Trophoblast cell (in vitro differentiated cells and primary cell): ENCODE measurements at regions not wholly inside any gene's neighbourhood (a gene's known extent, or its start where the extent isn't known, plus 50 kb on each side); places are given as distances from the start of the nearest gene placed in this dataset.

Experiments used
- DNase-seq, 2 donors: peaks; one replicate each; pipeline ENCODE4 v3.0.0-alpha.2; 2016
- H2AFZ ChIP-seq: 2 replicates; pipeline ENCODE4 v1.6.1; 2013; ENCODE audit warnings: low read length, moderate library complexity, mild to moderate bottlenecking; ENCODE audit not compliant: insufficient read depth, poor library complexity
- H2AK5ac ChIP-seq: 2 replicates; pipeline ENCODE4 v1.6.1; 2013; ENCODE audit warnings: mild to moderate bottlenecking, low read length
- H2BK120ac ChIP-seq: 2 replicates; pipeline ENCODE4 v1.6.1; 2013; ENCODE audit warnings: low read length, mild to moderate bottlenecking, moderate library complexity; ENCODE audit not compliant: insufficient read depth, poor library complexity
- H2BK12ac ChIP-seq: 2 replicates; pipeline ENCODE4 v1.6.1; 2013; ENCODE audit warnings: mild to moderate bottlenecking, low read length, moderate library complexity
- H2BK5ac ChIP-seq: 2 replicates; pipeline ENCODE4 v1.6.1; 2013; ENCODE audit warnings: low read length, low read depth, moderate library complexity, mild to moderate bottlenecking; ENCODE audit not compliant: poor library complexity
- H3K14ac ChIP-seq: 2 replicates; pipeline ENCODE4 v1.6.1; 2013; ENCODE audit warnings: mild to moderate bottlenecking, low read length
- H3K18ac ChIP-seq: 2 replicates; pipeline ENCODE4 v1.6.1; 2013; ENCODE audit warnings: mild to moderate bottlenecking, low read length
- H3K23ac ChIP-seq: 2 replicates; pipeline ENCODE4 v1.6.1; 2013; ENCODE audit warnings: low read length
- H3K27ac ChIP-seq: 2 replicates; pipeline ENCODE4 v1.5.1; 2013; ENCODE audit warnings: low read depth, mild to moderate bottlenecking, inconsistent platforms, low read length, moderate library complexity
- H3K27me3 ChIP-seq: 2 replicates; pipeline ENCODE4 v1.6.1; 2013; ENCODE audit warnings: inconsistent platforms, mild to moderate bottlenecking, low read length, moderate library complexity; ENCODE audit not compliant: insufficient read depth
- H3K36me3 ChIP-seq, 2 experiments: 1 replicate in 1 of 2; 2 replicates in 1 of 2; pipeline ENCODE4 v1.6.1; 2013; ENCODE audit warnings: low read length in 2 of 2, mild to moderate bottlenecking in 2 of 2, moderate library complexity in 1 of 2; ENCODE audit not compliant: insufficient read depth in 2 of 2, control insufficient read depth in 1 of 2
- H3K4ac ChIP-seq: 2 replicates; pipeline ENCODE4 v1.6.1; 2013; ENCODE audit warnings: low read depth, mild to moderate bottlenecking, low read length, moderate library complexity
- H3K4me1 ChIP-seq, 2 experiments: 1 replicate in 1 of 2; 2 replicates in 1 of 2; pipeline ENCODE4 v1.6.1; 2013; ENCODE audit warnings: low read length in 2 of 2, mild to moderate bottlenecking in 2 of 2, moderate library complexity in 1 of 2; ENCODE audit not compliant: insufficient read depth in 2 of 2, control insufficient read depth in 1 of 2
- H3K4me2 ChIP-seq: 2 replicates; pipeline ENCODE4 v1.6.1; 2013; ENCODE audit warnings: inconsistent platforms, mild to moderate bottlenecking, low read length, moderate library complexity
- H3K4me3 ChIP-seq: 2 replicates; pipeline ENCODE4 v1.5.1; 2013; ENCODE audit warnings: mild to moderate bottlenecking, low read depth, low read length, inconsistent platforms
- H3K79me1 ChIP-seq: one replicate; pipeline ENCODE4 v1.6.1; 2013; ENCODE audit warnings: low read length
- H3K79me2 ChIP-seq: 2 replicates; pipeline ENCODE4 v1.6.1; 2013; ENCODE audit warnings: low read length, mild to moderate bottlenecking; ENCODE audit not compliant: control insufficient read depth, insufficient read depth, poor library complexity
- H3K9ac ChIP-seq: 2 replicates; pipeline ENCODE4 v1.6.1; 2013; ENCODE audit warnings: mild to moderate bottlenecking, low read length
- H3K9me3 ChIP-seq: 2 replicates; pipeline ENCODE4 v1.6.1; 2013; ENCODE audit warnings: low read depth, mild to moderate bottlenecking, control low read depth, inconsistent platforms, low read length; ENCODE audit not compliant: insufficient read depth
- H4K12ac ChIP-seq: 2 replicates; pipeline ENCODE4 v1.6.1; 2013; ENCODE audit warnings: low read depth, mild to moderate bottlenecking, low read length, moderate library complexity
- H4K8ac ChIP-seq: 2 replicates; pipeline ENCODE4 v1.6.1; 2013; ENCODE audit warnings: low read depth, mild to moderate bottlenecking, low read length, moderate library complexity
- H4K91ac ChIP-seq: one replicate; pipeline ENCODE4 v1.6.1; 2013; ENCODE audit warnings: low read depth, mild to moderate bottlenecking, low read length, moderate library complexity
- WGBS: extraction: QIAGEN DNeasy Blood & Tissue Kit; methylation state at CpG from one replicate; pipeline ENCODE4 v1.1.7; 2013; ENCODE audit warnings: missing lambda C conversion rate; ENCODE audit not compliant: insufficient read length, insufficient coverage; ENCODE audit errors: extremely low coverage; 5-methylcytosine and 5-hydroxymethylcytosine counted together

DNA sequence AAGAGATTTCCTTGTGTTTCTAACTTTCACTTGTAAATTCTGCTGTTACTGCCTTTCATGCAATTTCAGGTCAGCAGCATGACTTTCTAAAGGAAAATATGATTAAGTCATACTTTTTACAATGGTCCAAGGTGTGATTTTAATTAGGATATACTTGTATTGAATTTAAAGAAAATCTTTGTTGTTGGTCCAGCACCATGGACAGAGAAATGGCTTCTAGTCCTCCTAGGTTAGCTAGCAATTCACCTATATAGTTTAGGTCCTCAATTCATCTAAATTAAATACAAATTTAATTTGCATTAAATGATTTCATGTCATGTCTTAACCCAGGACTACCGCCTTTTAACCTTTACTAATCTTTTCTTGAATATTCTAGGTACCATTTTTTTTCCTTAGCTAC, 304.9 kb upstream of the RPS6KA3 start:
- H2BK12ac ChIP-seq: no peak overlapping the region
- H2BK5ac ChIP-seq: no peak overlapping the region
- no CpG with 5 or more reads among the region's 1 CpG for WGBS
- no peak overlapping the region for H3K18ac ChIP-seq
- no peak overlapping the region for H3K4ac ChIP-seq
- H4K91ac ChIP-seq: no peak overlapping the region
- no peak overlapping the region for H3K14ac ChIP-seq
- H3K36me3 ChIP-seq: no peaks in the 10 kb centered on the region
- H2AK5ac ChIP-seq: no peak overlapping the region
- no peaks in the 10 kb centered on the region for H3K27me3 ChIP-seq
- no peak overlapping the region for H4K8ac ChIP-seq
- peak in 1 of 2 donors; percentile 16 for DNase-seq
- no peak overlapping the region for H3K27ac ChIP-seq
- H3K9ac ChIP-seq: no peak overlapping the region
- no peaks in the 10 kb centered on the region for H3K9me3 ChIP-seq
- H3K4me3 ChIP-seq: no peak overlapping the region
- no peak overlapping the region for H3K4me2 ChIP-seq
- no peak overlapping the region for H2AFZ ChIP-seq
- no peaks in the 10 kb centered on the region for H3K79me1 ChIP-seq
- no peak overlapping the region for H3K23ac ChIP-seq
- no peak overlapping the region for H4K12ac ChIP-seq
- H3K79me2 ChIP-seq: no peaks in the 10 kb centered on the region
- H3K4me1 ChIP-seq: no peaks in the 10 kb centered on the region
- H2BK120ac ChIP-seq: no peak overlapping the region

DNA sequence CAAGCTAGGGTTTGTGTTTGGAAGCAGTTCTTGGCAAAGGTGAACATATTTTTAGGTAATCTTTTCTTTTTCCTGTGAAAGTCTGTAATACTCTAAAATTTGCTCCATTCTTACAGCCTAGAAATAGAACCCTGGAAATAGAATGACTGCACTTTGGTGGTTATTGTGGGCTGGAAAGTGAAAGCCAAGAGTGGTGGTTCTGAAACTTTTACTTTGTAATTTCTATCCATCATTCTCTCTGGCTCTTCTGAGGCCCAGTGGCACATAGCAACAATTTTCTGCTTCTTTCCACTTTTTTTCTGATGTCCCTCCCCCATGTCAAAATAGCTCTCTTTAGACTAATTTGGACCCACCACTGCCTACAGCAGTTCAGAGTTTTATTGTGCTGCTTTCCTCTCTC, 300.4 kb upstream of the RPS6KA3 start:
- Histone ChIP-seq H4K91ac (no peak overlapping the region), H3K9ac (no peak overlapping the region), H3K4me2 (no peak overlapping the region), H4K8ac (no peak overlapping the region), H3K4me3 (no peak overlapping the region), H2AK5ac (no peak overlapping the region), H4K12ac (no peak overlapping the region), H3K79me1 (no peaks in the 10 kb centered on the region), H3K27me3 (no peaks in the 10 kb centered on the region), H3K4me1 (no peaks in the 10 kb centered on the region), H2BK5ac (no peak overlapping the region), H2BK12ac (no peak overlapping the region), H3K9me3 (no peaks in the 10 kb centered on the region), H3K4ac (no peak overlapping the region), H3K36me3 (no peaks in the 10 kb centered on the region), H3K27ac (no peak overlapping the region), H3K79me2 (no peaks in the 10 kb centered on the region), H3K23ac (no peak overlapping the region), H3K14ac (no peak overlapping the region), H2AFZ (no peak overlapping the region), H2BK120ac (no peak overlapping the region), H3K18ac (no peak overlapping the region)
- DNase-seq: no peak

DNA sequence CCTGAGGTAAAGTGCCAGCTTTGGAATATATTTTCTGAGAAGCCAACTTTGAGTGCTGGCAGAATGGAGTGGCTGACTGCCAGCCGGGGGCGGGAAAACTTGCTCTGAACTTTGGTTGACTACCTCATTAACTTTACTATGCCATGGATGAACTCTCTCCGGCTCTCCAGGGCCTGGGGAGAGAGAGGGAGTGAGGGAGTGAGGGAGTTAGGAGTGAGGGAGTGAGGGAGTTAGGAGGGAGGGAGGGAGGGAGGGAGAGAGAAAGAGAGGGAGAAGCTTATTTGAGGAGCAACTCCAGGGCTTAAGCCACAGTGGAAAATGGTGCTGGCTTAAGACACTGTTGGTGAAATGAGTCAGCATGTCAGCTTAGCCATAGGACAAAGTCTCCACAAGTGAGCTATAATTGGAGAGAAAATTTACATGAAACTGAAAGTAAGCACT, 280.9 kb upstream of the RPS6KA3 start:
- WGBS: no CpG with 5 or more reads among the region's 3 CpGs
- Histone ChIP-seq H3K79me1 (no peaks in the 10 kb centered on the region), H2AK5ac (no peak overlapping the region), H4K91ac (no peak overlapping the region), H2BK120ac (no peak overlapping the region), H3K4me3 (no peak overlapping the region), H2AFZ (no peak overlapping the region), H3K4me2 (no peak overlapping the region), H3K4me1 (no peaks in the 10 kb centered on the region), H3K36me3 (no peaks in the 10 kb centered on the region), H3K27ac (no peak overlapping the region), H3K14ac (no peak overlapping the region), H3K4ac (no peak overlapping the region), H3K9ac (no peak overlapping the region), H3K27me3 (no peaks in the 10 kb centered on the region), H3K9me3 (no peaks in the 10 kb centered on the region), H3K23ac (no peak overlapping the region), H4K8ac (no peak overlapping the region), H2BK5ac (no peak overlapping the region), H4K12ac (no peak overlapping the region), H2BK12ac (no peak overlapping the region), H3K79me2 (no peaks in the 10 kb centered on the region), H3K18ac (no peak overlapping the region)
- DNase-seq: no peak

DNA sequence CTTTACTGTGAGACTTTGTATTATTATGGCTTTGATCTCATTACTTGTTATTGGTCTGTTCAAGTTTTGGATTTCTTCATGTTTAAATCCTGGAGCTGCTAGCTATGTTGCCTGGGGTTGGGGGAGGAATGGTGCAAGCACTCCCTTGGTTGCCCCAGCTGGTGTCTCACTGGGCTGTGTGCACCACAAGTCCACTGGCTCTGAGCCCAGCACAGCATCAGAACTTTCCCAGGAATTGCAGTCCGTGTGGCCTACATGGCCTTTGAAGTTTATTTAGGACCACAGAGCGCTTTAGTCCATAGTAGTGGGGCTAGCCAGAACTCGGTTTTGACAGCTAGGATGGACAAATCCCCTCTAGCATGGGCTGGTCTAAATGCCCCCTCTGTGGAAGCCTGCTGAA, 278.8 kb upstream of the RPS6KA3 start:
- Histone ChIP-seq H2BK5ac (no peak overlapping the region), H3K4ac (no peak overlapping the region), H3K23ac (no peak overlapping the region), H2BK120ac (no peak overlapping the region), H2AFZ (no peak overlapping the region), H3K36me3 (no peaks in the 10 kb centered on the region), H3K18ac (no peak overlapping the region), H3K79me2 (no peaks in the 10 kb centered on the region), H3K27me3 (no peaks in the 10 kb centered on the region), H3K14ac (no peak overlapping the region), H4K91ac (no peak overlapping the region), H3K9ac (no peak overlapping the region), H3K4me1 (no peaks in the 10 kb centered on the region), H2AK5ac (no peak overlapping the region), H3K9me3 (no peaks in the 10 kb centered on the region), H3K4me2 (no peak overlapping the region), H3K27ac (no peak overlapping the region), H4K12ac (no peak overlapping the region), H3K4me3 (no peak overlapping the region), H3K79me1 (no peaks in the 10 kb centered on the region), H4K8ac (no peak overlapping the region), H2BK12ac (no peak overlapping the region)
- DNase-seq: no peak
- no CpG with 5 or more reads among the region's 3 CpGs for WGBS
